ENCODE measurements at regions not wholly inside any gene's neighbourhood (a gene's known extent, or its start where the extent isn't known, plus 50 kb on each side); places are given as distances from the start of the nearest gene placed in this dataset.
"Not testable (repeated sequence)": the region's sequence is repeated elsewhere in the genome, so short reads cannot be mapped to it uniquely, and the experiment has no call there.

GRCh38 chr7:32762206-32762924, 129.2 kb downstream of the KBTBD2 start:
- not testable (repeated sequence) for DNase-seq

DNA sequence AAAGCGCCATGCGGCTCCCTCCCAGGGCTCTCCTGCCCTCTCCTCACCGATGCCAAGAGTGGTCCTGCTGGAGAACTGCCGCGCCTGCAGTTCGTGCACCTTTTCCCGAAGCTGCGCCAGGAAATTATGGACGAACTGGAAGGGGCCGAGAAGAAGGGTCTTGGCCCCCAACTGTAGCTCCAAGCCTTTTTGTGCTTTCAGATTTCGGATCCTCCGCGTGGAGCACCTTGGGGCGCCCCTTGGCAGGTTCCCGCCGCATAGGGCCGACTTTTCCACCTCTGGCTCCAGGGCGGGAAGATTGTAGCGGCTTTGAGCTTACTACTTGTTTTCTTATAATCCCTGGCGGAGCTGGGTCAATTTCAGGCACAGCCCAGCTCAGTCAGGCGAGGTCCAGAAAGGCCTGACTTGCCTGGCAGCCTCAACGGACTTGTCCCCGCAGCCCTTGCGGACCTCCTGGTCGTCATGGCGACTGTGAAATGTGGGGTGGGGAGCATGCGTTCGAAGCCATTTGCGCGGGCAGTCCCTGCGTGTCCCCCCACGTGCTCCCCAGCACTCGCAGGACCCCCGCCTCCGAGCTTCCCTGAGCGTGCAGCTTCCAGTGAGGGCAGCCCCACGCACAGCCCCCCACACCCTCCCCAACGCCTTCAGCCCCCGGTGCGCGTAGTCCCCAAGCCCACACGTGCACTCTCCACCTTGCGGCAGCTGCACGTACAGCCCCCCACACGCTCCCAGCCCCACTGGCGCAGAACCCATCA, 129.9 kb downstream of the KBTBD2 start:
- DNase-seq, result no peak

DNA sequence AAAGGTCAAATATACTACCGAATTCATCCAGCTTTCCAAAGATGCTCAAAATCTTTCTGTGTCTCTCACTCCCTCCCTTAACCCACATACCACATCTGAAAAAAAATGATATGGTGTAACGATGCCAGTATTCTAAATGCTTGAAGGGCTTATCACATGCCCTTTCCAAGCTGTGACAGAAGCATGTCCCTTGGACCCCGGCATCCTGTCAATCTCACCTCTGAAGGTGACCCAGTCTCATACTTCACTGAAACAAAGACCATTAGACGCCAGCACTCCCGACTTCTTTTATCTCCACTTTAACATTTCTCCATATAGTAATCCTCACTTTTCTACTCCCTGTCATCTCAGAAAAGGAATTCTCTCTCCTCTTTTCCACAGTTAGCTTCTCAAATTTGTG, 130.8 kb downstream of the KBTBD2 start:
- DNase-seq, result not testable (repeated sequence)

DNA sequence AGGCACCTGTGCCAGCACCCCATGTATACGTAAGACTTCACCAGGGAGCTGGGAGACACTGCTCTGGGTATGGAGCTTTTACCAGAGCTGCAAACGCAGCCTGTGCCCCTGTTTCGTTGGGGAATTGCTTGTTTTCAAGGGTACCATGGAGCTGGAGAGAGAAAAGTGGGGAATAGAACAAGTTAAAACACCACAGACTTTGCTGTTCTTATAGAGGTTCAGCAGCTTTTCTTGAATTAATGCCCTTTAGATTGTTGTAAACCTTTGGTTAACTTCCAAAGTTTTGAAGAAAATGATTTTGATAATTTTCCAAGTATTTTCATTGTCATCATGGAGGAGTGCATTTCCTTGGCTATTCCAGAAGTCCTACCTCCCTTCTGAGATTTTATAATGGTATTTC, 131.7 kb downstream of the KBTBD2 start:
- DNase-seq, result not testable (repeated sequence)

DNA sequence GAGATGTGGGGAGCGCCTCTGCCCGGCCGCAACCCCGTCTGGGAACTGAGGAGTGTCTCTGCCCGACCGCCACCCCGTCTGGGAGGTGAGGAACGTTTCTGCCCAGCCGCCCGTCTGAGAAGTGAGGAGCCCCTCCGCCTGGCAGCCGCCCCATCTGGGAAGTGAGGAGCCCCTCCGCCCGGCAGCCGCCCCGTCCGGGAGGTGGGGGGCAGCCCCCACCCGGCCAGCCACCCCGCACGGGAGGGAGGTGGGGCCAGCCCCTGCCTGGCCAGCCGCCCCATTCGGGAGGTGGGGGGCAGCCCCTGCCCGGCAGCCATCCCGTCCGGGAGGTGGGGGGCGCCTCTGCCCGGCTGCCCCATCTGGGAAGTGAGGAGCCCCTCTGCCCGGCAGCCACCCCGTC, 137.7 kb downstream of the KBTBD2 start:
- not testable (repeated sequence) for DNase-seq

GRCh38 chr7:32748337-32748736, 143.2 kb downstream of the KBTBD2 start:
- DNase-seq, result not testable (repeated sequence)

DNA sequence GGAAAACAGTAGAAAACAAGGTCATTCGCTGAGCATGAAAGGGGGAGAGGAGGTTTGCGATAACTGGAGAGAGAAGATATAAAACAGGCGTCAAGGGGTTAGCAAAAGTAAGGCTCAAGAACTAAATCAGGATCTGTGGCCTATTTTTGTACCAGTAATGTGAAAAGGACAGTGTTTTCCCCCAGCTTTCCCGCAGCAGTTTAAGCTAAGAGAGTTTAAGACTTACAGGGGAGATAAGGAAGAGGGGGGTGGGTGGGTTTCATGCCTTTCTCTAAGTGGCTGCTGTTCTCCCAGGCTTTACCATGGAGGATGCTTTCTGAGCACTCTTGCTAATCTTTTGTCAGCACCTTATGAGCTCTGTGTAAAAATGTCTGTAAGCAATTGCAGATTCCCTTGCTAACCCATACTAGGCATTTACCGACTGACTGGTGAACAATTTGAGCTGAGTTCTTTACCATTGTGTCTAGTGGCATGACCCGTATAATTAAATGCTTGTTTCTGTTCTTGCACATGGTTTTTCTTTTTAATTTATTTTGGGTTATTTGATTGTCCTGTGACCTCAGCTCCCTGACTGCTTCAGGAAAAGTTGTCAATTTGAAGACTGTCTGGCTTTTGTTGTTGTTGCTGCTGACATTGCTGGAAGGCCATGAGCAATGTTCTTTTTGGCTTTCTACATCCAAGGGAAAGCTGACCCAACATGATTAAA, 144.0 kb downstream of the KBTBD2 start:
- not testable (repeated sequence) for DNase-seq

GRCh38 chr7:32741853-32742476, 149.6 kb downstream of the KBTBD2 start:
- DNase-seq, result not testable (repeated sequence)

DNA sequence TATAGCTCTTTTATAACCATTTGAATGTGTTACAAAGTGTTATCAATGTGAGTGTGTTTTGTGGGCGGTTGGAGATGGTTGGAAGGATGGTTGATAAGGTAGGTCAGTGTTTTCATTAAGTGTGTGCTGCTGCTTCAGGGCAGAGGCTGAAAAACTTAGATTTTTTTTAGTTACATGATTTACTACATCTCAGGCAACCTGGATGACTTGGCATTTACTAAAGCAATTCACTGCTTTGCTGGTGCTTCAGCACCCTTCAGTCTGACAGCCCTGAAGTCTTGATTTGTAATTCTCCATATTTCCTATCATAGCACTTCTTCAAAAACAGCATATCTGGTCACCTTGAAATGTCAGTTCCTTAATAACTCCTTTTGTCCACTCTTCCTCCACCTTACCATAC, 151.8 kb downstream of the KBTBD2 start:
- not testable (repeated sequence) for DNase-seq

DNA sequence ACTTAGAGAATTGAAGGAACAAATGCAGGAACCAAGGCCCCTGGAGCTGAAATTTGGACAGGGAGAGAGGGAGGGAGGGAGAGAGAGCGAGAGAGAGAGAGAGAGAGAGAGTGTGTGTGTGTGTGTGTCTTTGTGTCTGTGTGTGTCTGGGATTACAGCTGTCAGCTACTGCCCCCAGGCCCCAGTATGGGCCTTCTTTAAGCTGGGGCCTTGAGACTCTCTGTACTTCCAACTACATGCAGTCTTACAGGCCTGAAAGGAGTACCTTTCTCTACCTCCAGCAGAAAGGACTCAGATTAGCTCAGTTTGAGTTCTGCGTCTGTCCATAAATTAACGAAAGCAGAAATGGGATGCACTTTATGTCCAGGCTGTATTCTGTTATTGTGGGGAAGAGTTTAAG, 153.2 kb downstream of the KBTBD2 start:
- DNase-seq, result not testable (repeated sequence)

- not testable (repeated sequence) for DNase-seq
These were observed 158.8 kb downstream of the KBTBD2 start for GRCh38 chr7:32732767-32733166.

DNA sequence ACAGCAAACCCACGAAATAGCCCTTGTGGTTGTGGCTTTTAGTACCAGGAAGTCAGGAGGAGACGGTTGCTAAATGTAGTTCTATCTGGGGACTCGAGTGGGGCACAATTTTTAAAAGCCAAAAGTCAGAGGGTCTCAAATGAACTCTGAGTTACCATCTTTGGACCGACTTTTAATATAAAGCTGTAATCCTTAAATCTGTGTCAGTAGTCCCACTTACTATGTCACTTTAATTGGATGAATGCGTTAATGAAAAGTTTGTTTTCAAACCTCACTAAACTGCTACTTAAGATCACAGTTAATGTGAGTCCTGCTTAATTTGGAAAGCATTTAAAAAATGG, 162.3 kb downstream of the KBTBD2 start:
- not testable (repeated sequence) for DNase-seq

GRCh38 chr7:32728412-32729334, 162.9 kb downstream of the KBTBD2 start:
- DNase-seq, result peak; percentile 24

- peak; percentile 33 for DNase-seq
These were observed 163.8 kb downstream of the KBTBD2 start for GRCh38 chr7:32727483-32728411.

GRCh38 chr7:32722837-32723236, 168.7 kb downstream of the KBTBD2 start:
- DNase-seq, result not testable (repeated sequence)

DNA sequence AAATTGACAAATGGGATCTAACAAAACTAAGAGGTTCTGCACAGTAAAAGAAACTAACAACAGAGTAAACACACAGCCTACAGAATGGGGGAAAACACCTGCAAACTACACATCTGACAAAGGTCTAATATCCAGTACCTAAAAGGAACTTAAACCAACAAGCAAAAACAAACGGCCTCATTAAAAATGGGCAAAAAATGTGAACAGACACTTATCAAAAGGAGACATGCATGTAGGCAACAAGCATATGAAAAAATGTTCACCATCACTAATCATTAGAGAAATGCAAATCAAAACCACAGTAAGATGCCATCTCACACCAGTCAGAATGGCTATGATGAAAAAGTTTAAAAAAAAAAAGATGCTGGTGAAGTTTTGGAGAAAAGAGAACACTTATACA, 197.4 kb downstream of the KBTBD2 start:
- no peak for DNase-seq

DNA sequence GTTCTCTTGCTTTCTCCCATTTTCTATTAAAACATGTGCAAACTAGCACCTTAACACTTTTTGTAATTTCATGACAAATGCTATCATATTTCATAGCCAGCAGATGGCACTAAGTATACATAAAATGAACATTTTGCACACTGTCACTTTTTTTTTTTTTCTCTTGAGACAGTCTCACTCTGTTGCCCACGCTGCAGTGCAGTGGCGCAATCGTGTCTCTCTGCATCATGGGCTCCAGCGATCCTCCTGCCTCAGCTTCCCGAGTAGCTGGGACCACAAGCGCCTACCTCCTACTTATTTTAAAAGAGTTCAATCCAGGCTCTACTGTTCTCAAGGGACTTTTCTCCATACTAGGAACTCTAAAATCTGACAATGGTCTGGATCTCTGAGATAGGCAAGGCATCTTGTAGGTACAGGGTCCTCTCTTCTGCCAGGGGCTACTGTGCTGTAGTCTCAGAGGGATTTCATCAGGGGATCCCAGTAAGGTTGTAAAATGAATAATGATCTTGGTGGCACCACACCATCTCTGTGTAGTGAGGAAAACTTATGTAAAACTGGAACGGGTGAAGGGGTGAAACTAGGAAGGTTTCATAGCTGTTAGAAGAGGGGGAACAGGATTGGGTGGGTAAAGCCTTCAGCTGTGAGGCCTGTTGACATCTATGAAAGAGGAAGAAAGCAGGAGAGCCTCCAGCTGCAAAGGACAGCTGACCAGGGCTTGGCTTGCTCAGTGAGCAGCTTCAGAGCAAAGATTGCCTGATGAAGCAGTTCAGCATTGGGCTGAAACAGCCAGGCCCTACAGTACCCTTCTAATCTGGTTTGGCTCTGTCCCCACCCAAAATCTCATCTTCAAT, 196.9 kb downstream of the AVL9 start:
- not testable (repeated sequence) for DNase-seq

DNA sequence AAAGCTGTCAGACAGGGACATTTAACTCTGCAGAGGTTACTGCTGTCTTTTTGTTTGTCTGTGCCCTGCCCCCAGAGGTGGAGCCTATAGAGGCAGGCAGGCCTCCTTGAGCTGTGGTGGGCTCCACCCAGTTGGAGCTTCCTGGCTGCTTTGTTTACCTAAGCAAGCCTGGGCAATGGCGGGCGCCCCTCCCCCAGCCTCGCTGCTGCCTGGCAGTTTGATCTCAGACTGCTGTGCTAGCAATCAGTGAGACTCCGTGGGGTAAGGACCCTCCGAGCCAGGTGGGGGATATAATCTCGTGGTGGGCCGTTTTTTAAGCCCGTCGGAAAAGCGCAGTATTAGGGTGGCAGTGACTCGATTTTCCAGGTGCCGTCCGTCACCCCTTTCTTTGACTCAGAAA, 192.8 kb downstream of the AVL9 start:
- not testable (repeated sequence) for DNase-seq

- no peak for DNase-seq
These were observed 185.9 kb downstream of the AVL9 start for GRCh38 chr7:32681174-32681518.
